Breast epithelium (tissue), 4 donors: ENCODE measurements at regions not wholly inside any gene's neighbourhood (a gene's known extent, or its start where the extent isn't known, plus 50 kb on each side); places are given as distances from the start of the nearest gene placed in this dataset.

Experiments
- DNase-seq, 2 donors: peaks; one replicate each; pipeline ENCODE4 v3.0.0-alpha.2; 2019; ENCODE audit warnings: low spot score in 2 of 2
- H3K27ac ChIP-seq, 2 donors: fragments of 200-600 bp; sonication (generic) in 1 of 2; one replicate each; pipeline ENCODE4 v1.5.1; 2016 to 2019; ENCODE audit warnings: mild to moderate bottlenecking in 1 of 2
- H3K27me3 ChIP-seq, 2 donors: fragments of 200-600 bp; sonication (generic) in 1 of 2; one replicate each; pipeline versions ENCODE4 v1.5.1 to v1.6.0; 2017 to 2019; ENCODE audit warnings: control low read depth in 1 of 2, mild to moderate bottlenecking in 1 of 2
- H3K36me3 ChIP-seq: fragments of 200-600 bp; one replicate; pipeline ENCODE4 v1.5.1; 2019
- H3K4me1 ChIP-seq, 2 donors: fragments of 200-600 bp; sonication (generic); one replicate each; pipeline ENCODE4 v1.5.1; 2016 to 2019; ENCODE audit warnings: control low read depth in 1 of 2
- H3K4me3 ChIP-seq, 3 donors: fragments of 200-600 bp; sonication (generic); 1 replicate in 2 of 3; 2 replicates in 1 of 3; pipeline ENCODE4 v1.5.1; 2016 to 2019; ENCODE audit warnings: mild to moderate bottlenecking in 3 of 3, moderate library complexity in 2 of 3
- H3K9me3 ChIP-seq, 2 donors: fragments of 200-600 bp; sonication (generic) in 1 of 2; one replicate each; pipeline ENCODE4 v1.5.1; 2016 to 2019; ENCODE audit warnings: control low read depth in 1 of 2
- POLR2A ChIP-seq: fragments of 450-650 bp; IDR thresholded peaks from one replicate; pipeline ENCODE4 v1.6.1; 2016; ENCODE audit warnings: antibody characterized with exemption, mild to moderate bottlenecking, moderate library complexity
- POLR2AphosphoS5 ChIP-seq, 3 donors: sonication (generic); formaldehyde crosslinking; IDR thresholded peaks; one replicate each; pipeline ENCODE4 v1.6.1; 2017; ENCODE audit warnings: antibody characterized with exemption in 3 of 3
- intact Hi-C: fragments of 100-400 bp; cut with DNase I; formaldehyde crosslinking; loops from one replicate; pipeline ENCODE4 v1.15.1; 2023; ENCODE audit warnings: low total_unique reads
- TF ChIP-seq, protein P1 (sequence below), 3 donors: fragments of 450-650 bp; IDR thresholded peaks; one replicate each; pipeline ENCODE4 v1.5.1; 2016 to 2017; ENCODE audit warnings: antibody characterized with exemption in 3 of 3, mild to moderate bottlenecking in 3 of 3, moderate library complexity in 3 of 3

DNA sequence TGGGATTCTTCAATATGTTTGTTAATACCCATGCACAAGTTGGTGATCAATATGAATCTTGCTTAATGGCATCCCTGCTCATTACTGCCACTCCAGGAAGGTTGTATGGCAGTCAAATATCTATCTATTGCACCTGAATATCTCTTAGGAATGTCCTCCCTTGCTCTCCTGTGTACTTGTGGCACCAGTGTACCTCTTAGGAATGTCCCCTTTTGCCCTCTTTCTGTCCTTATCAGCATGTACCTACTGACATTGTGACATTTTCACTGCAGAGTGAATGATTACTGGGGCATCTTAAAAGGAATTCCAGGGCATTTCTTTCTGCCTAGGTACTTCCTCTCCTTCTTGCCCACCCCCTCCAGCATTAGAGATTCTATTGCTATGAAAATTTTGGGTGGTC is 163.8 kb upstream of the CENPE start:
- DNase-seq, result no peak
- Histone ChIP-seq H3K4me1 (no peaks in the 10 kb centered on the region), H3K9me3 (peaks cover 15 to 32% of the 10 kb centered on the region in 2 donors), H3K4me3 (no peak overlapping the region), H3K27ac (no peak overlapping the region), H3K36me3 (no peaks in the 10 kb centered on the region), H3K27me3 (no peaks in the 10 kb centered on the region)
- intact Hi-C loops, result no loop called here
- TF ChIP-seq, protein P1, sequence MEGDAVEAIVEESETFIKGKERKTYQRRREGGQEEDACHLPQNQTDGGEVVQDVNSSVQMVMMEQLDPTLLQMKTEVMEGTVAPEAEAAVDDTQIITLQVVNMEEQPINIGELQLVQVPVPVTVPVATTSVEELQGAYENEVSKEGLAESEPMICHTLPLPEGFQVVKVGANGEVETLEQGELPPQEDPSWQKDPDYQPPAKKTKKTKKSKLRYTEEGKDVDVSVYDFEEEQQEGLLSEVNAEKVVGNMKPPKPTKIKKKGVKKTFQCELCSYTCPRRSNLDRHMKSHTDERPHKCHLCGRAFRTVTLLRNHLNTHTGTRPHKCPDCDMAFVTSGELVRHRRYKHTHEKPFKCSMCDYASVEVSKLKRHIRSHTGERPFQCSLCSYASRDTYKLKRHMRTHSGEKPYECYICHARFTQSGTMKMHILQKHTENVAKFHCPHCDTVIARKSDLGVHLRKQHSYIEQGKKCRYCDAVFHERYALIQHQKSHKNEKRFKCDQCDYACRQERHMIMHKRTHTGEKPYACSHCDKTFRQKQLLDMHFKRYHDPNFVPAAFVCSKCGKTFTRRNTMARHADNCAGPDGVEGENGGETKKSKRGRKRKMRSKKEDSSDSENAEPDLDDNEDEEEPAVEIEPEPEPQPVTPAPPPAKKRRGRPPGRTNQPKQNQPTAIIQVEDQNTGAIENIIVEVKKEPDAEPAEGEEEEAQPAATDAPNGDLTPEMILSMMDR (IDR thresholded peaks at IDR 0.05), result no peak
- TF ChIP-seq POLR2AphosphoS5 (IDR thresholded peaks at IDR 0.05) (no peak), POLR2A (no peak)

DNA sequence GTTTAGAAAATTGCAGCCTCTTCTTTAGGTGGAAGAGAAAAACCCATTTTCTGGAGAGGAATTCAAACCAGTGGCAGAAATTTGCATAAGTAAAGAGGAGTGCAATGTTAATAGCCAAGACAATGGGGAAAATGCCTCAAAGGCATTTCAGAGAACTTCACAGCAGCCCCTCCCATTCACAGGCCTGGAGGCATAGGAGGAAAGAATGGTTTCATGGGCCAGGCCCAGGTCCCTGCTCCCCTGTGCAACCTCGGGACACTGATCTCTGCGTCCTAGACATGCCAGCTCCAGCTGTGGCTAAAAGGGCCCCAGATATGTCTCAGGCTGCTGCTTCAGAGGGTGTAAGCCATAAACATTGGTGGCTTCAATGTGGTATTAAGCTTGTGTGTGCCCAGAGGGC is 161.8 kb upstream of the CENPE start:
- no peak overlapping the region for H3K4me3 ChIP-seq
- no peaks in the 10 kb centered on the region for H3K36me3 ChIP-seq
- peaks cover 15 to 32% of the 10 kb centered on the region in 2 donors for H3K9me3 ChIP-seq
- H3K4me1 ChIP-seq, result no peaks in the 10 kb centered on the region
- no peak overlapping the region for H3K27ac ChIP-seq
- no peaks in the 10 kb centered on the region for H3K27me3 ChIP-seq
- DNase-seq, result no peak
- TF ChIP-seq, protein P1 (IDR thresholded peaks at IDR 0.05), result no peak
- no peak for TF ChIP-seq POLR2AphosphoS5 (IDR thresholded peaks at IDR 0.05)
- TF ChIP-seq POLR2A, result no peak
- intact Hi-C loops, result no loop called here

DNA sequence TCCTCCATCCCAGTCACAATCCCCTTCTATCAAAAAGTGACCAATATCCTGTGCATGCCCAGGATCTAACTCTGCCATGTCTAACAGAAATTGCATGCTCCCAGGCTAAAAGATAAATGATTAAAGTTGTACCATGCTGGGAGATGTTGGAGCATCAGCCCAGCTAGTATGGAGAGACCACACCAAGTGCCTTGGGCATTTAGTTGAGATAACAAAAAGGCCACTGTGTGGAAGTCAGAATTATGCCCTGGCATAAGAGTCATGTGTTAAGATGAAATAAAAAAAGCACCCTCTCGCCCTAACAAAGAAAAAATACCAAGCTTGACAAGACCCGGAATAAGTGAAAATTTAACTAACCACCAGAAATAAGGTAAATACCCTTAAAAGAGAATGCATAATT is 155.9 kb upstream of the CENPE start:
- TF ChIP-seq, protein P1 (IDR thresholded peaks at IDR 0.05), result no peak
- TF ChIP-seq POLR2AphosphoS5 (IDR thresholded peaks at IDR 0.05) (no peak), POLR2A (no peak)
- Histone ChIP-seq H3K9me3 (peaks cover 2 to 7% of the 10 kb centered on the region in 2 donors), H3K27me3 (no peaks in the 10 kb centered on the region), H3K27ac (no peak overlapping the region), H3K4me1 (no peaks in the 10 kb centered on the region), H3K36me3 (no peaks in the 10 kb centered on the region), H3K4me3 (no peak overlapping the region)
- intact Hi-C loops, result no loop called here
- no peak for DNase-seq

DNA sequence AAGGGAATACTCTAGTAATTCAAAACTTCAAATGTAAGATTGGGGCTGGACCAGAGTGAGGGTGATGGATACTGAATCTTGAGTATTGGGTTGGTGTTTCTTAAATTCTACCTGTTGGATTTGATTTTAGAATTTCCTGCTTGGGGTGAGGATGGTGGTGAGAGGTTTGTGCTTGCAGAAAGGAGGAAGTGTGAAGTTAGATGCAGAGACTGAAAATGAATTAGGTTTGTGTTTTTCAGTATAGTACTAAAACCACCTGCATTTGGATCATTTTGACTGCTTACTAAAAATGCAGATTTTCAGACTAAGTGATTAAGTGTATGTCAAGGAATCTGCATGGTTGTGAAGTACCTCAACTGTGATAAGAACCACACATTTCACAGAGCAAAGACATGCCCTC is 131.5 kb upstream of the CENPE start:
- intact Hi-C loops, result no loop called here

DNA sequence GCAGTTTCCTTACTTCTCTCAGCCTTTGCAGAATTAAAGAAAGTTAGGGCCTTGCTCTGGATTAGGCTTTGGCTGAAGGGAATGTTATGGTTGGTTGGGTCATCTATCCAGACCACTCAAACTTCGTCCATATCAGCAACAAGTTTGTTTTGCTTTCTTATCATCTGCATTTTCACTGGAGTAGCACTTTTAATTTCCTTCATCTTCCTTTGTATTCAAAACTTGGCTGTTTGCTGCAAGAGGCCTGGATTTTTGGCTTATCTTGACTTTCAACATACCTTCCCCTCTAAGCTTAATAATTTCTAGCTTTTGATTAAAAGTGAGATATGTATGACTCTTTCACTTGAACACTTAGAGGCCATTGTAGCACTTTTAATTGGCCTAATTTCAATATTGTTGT is 126.7 kb upstream of the CENPE start:
- Histone ChIP-seq H3K36me3 (no peaks in the 10 kb centered on the region), H3K27me3 (no peaks in the 10 kb centered on the region), H3K9me3 (no peaks in the 10 kb centered on the region), H3K27ac (no peak overlapping the region), H3K4me1 (no peaks in the 10 kb centered on the region), H3K4me3 (no peak overlapping the region)
- intact Hi-C loops, result no loop called here
- DNase-seq, result no peak
- TF ChIP-seq POLR2AphosphoS5 (IDR thresholded peaks at IDR 0.05), result no peak
- no peak for TF ChIP-seq POLR2A
- TF ChIP-seq, protein P1 (IDR thresholded peaks at IDR 0.05), result no peak

More for the DNA sequence above, 131.5 kb upstream of the CENPE start:
- no peaks in the 10 kb centered on the region for H3K36me3 ChIP-seq
- H3K9me3 ChIP-seq, result no peaks in the 10 kb centered on the region
- no peak overlapping the region for H3K4me3 ChIP-seq
- H3K27me3 ChIP-seq, result no peaks in the 10 kb centered on the region
- no peak overlapping the region for H3K27ac ChIP-seq
- H3K4me1 ChIP-seq, result no peaks in the 10 kb centered on the region
- DNase-seq, result no peak
- TF ChIP-seq, protein P1 (IDR thresholded peaks at IDR 0.05), result no peak
